Endothelial cell of umbilical vein (primary cell): ENCODE measurements at regions not wholly inside any gene's neighbourhood (a gene's known extent, or its start where the extent isn't known, plus 50 kb on each side); places are given as distances from the start of the nearest gene placed in this dataset.

Experiments
- BruUV-seq: library from RNA; stranded (reverse); fragments of 400-500 nt; replicated peaks from 2 replicates; lab custom pipeline; 2021; lab: Mats Ljungman, UMichigan
- CTCF ChIA-PET: fragments of 300-600, 350-600 bp; sonication (Branson Sonifier 250); formaldehyde crosslinking; loops from one replicate; lab custom pipeline; 2021; ENCODE audit warnings: antibody characterized with exemption, inconsistent platforms; lab: Charles Lee
- POLR2A ChIA-PET: fragments of 300-600, 350-600 bp; sonication (Branson Sonifier 250); formaldehyde crosslinking; loops from one replicate; lab custom pipeline; 2021; ENCODE audit warnings: antibody characterized with exemption, inconsistent platforms; lab: Charles Lee
- DNase-seq: peaks from one replicate; pipeline ENCODE4 v3.0.0-alpha.2; 2011; ENCODE audit warnings: low read depth, low spot score
- FAIRE-seq: peaks from 2 replicates; lab custom pipeline; 2011; peaks lifted over from hg19 to GRCh38; lab: Jason Lieb, UNC
- H2AFZ ChIP-seq: 2 replicates; pipeline ENCODE4 v1.6.0; 2012; ENCODE audit warnings: low read depth, low read length, control low read depth, inconsistent platforms
- H3K27ac ChIP-seq: 2 replicates; pipeline ENCODE4 v1.5.1; 2011; ENCODE audit warnings: low read depth, mild to moderate bottlenecking, control low read depth, low read length, moderate library complexity; ENCODE audit not compliant: insufficient read depth
- H3K27me3 ChIP-seq, 2 experiments: 2 replicates each; pipeline versions ENCODE4 v1.6.0 to v1.6.1; 2011; ENCODE audit warnings: low read length in 2 of 2, mixed read lengths in 1 of 2; ENCODE audit not compliant: control insufficient read depth in 2 of 2, insufficient read depth in 2 of 2
- H3K36me3 ChIP-seq, 2 experiments: 2 replicates in 1 of 2; 3 replicates in 1 of 2; pipeline ENCODE4 v1.5.1; 2011; ENCODE audit warnings: low read length in 2 of 2, mild to moderate bottlenecking in 1 of 2, moderate library complexity in 1 of 2; ENCODE audit not compliant: control insufficient read depth in 2 of 2, insufficient read depth in 2 of 2; ENCODE audit errors: extremely low read depth in 1 of 2
- H3K4me1 ChIP-seq: 3 replicates; pipeline ENCODE4 v1.5.1; 2011; ENCODE audit warnings: mild to moderate bottlenecking, low read length; ENCODE audit not compliant: control insufficient read depth, insufficient read depth; ENCODE audit errors: extremely low read depth
- H3K4me2 ChIP-seq: 2 replicates; pipeline ENCODE4 v1.6.1; 2011; ENCODE audit warnings: low read length, control low read depth, mixed read lengths; ENCODE audit not compliant: insufficient read depth
- H3K4me3 ChIP-seq, 3 experiments: fragments of 200-600 bp in 1 of 3; sonication (generic), shearing (Covaris generic) in 1 of 3; replicated peaks in 1 of 3; 2 replicates each; pipeline ENCODE4 v1.5.1; 2011 to 2016; ENCODE audit warnings: control low read depth in 3 of 3, low read length in 3 of 3, mild to moderate bottlenecking in 2 of 3, inconsistent platforms in 1 of 3, low read depth in 1 of 3, moderate library complexity in 1 of 3; ENCODE audit not compliant: insufficient read depth in 1 of 3
- H3K79me2 ChIP-seq: 2 replicates; pipeline ENCODE4 v1.6.0; 2012; ENCODE audit warnings: low read length, inconsistent platforms; ENCODE audit not compliant: control insufficient read depth, insufficient read depth
- H3K9ac ChIP-seq: replicated peaks from 2 replicates; pipeline ENCODE3; 2011; ENCODE audit warnings: low read length, control low read depth; ENCODE audit not compliant: insufficient read depth; ENCODE audit errors: extremely low read depth
- H3K9me1 ChIP-seq: replicated peaks from 3 replicates; pipeline ENCODE4 v1.6.0; 2011; ENCODE audit warnings: mild to moderate bottlenecking, low read length; ENCODE audit not compliant: control insufficient read depth, insufficient read depth; ENCODE audit errors: extremely low read depth
- H3K9me3 ChIP-seq: replicated peaks from 2 replicates; pipeline ENCODE4 v1.5.1; 2012; ENCODE audit warnings: low read length, inconsistent platforms; ENCODE audit not compliant: control insufficient read depth, insufficient read depth
- H4K20me1 ChIP-seq: replicated peaks from 2 replicates; pipeline ENCODE3; 2011; ENCODE audit warnings: mild to moderate bottlenecking, low read length; ENCODE audit not compliant: control insufficient read depth, insufficient read depth; ENCODE audit errors: extremely low read depth
- CTCF ChIP-seq, 2 donors: IDR thresholded peaks; 1 replicate in 1 of 2; 2 replicates in 1 of 2; pipeline ENCODE4 v1.5.1; 2011; ENCODE audit warnings: low read length in 2 of 2, mild to moderate bottlenecking in 2 of 2, moderate library complexity in 2 of 2, control low read depth in 1 of 2, inconsistent platforms in 1 of 2, low read depth in 1 of 2; ENCODE audit not compliant: insufficient read depth in 1 of 2; ENCODE audit errors: extremely low read depth in 1 of 2
- EZH2 ChIP-seq: IDR thresholded peaks from 2 replicates; pipeline ENCODE4 v1.6.1; 2012; ENCODE audit warnings: borderline replicate concordance, low read depth, mild to moderate bottlenecking, moderate library complexity, low read length, inconsistent platforms; ENCODE audit not compliant: severe bottlenecking
- JUN ChIP-seq: IDR thresholded peaks from 2 replicates; pipeline ENCODE4 v1.6.1; 2011; ENCODE audit warnings: borderline replicate concordance, low read depth; ENCODE audit not compliant: insufficient read length, insufficient read depth
- MAX ChIP-seq: IDR thresholded peaks from 2 replicates; pipeline ENCODE4 v1.6.1; 2011; ENCODE audit not compliant: insufficient read depth, insufficient read length
- POLR2AphosphoS5 ChIP-seq: IDR thresholded peaks from 2 replicates; pipeline ENCODE4 v1.6.1; 2012; ENCODE audit warnings: low read depth, mild to moderate bottlenecking, control low read depth, low read length, moderate library complexity; ENCODE audit not compliant: insufficient read depth
- dilution Hi-C: fragments of 300-500 bp; cut with MboI; formaldehyde crosslinking; loops from one replicate; pipeline ENCODE4 v1.15.0; 2019; ENCODE audit warnings: low sequenced_read_pairs; ENCODE audit not compliant: extremely low pct_ligation_motif_present
- intact Hi-C: fragments of 100-400 bp; cut with micrococcal nuclease; formaldehyde crosslinking; loops from one replicate; pipeline ENCODE4 v1.10.0; 2022

- no peak for FAIRE-seq
- intact Hi-C loops: no loop called here
- CTCF ChIA-PET: no interaction called here
Measured at GRCh38 chr15:96219681-96220080, 110.8 kb upstream of the NR2F2 start.

More at GRCh38 chr15:96219681-96220080, 110.8 kb upstream of the NR2F2 start:
- dilution Hi-C loops: no loop called here
- Histone ChIP-seq H3K27me3 (no peaks in the 10 kb centered on the region), H3K36me3 (no peaks in the 10 kb centered on the region), H3K4me1 (no peaks in the 10 kb centered on the region), H3K9ac (no peak overlapping the region), H3K79me2 (no peaks in the 10 kb centered on the region), H4K20me1 (no peaks in the 10 kb centered on the region), H3K9me3 (no peaks in the 10 kb centered on the region), H3K4me3 (no peak overlapping the region), H3K9me1 (no peaks in the 10 kb centered on the region), H3K27ac (no peak overlapping the region), H3K4me2 (no peak overlapping the region), H2AFZ (no peak overlapping the region)
- DNase-seq: no peak
- no TSS peak for BruUV-seq
- POLR2A ChIA-PET: no interaction called here
- TF ChIP-seq POLR2AphosphoS5 (no peak), MAX (no peak), JUN (no peak), EZH2 (no peak), CTCF (IDR thresholded peaks at IDR 0.05; ENCODE audit: extremely low read depth in 1 of 2, insufficient read depth in 1 of 2, low read depth in 1 of 2, low read length in 2 of 2) (no peak)
